ENCODE measurements at regions not wholly inside any gene's neighbourhood (a gene's known extent, or its start where the extent isn't known, plus 50 kb on each side); places are given as distances from the start of the nearest gene placed in this dataset.

DNA sequence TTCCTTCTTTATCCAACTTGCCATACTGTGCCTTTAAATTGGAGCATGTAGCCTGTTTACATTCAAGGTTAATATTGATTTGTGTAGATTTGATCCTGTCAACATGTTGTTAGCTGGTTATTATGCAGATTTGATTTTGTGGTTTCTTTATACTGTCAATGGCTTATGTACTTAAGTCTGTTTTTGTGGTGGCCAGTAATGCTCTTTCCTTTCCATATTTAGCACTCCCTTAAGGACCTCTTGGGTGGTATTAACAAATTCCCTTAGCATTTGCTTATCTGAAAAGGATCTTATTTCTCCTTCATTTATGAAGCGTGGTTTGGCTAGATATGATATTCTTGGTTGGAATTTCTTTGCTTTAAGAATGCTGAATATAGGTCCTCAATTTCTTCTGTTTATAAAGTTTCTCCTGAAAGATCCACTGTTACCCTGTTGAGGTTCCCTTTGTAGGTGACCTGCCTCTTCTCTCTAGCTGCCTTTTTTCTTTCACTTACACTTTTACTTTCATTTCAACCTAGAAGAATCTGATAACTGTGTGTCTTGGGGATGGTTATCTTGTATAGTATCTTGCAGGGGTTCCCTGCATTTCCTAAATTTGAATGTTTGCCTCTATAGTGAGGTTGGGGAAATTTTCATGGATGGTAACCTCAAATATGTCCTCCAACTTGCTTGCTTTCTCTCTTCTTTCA lies 86.9 kb upstream of the NEGR1 start:
- no peak for TF ChIP-seq ZFX (IDR thresholded peaks at IDR 0.05; ENCODE audit: borderline replicate concordance)
- TF ChIP-seq, protein P1, sequence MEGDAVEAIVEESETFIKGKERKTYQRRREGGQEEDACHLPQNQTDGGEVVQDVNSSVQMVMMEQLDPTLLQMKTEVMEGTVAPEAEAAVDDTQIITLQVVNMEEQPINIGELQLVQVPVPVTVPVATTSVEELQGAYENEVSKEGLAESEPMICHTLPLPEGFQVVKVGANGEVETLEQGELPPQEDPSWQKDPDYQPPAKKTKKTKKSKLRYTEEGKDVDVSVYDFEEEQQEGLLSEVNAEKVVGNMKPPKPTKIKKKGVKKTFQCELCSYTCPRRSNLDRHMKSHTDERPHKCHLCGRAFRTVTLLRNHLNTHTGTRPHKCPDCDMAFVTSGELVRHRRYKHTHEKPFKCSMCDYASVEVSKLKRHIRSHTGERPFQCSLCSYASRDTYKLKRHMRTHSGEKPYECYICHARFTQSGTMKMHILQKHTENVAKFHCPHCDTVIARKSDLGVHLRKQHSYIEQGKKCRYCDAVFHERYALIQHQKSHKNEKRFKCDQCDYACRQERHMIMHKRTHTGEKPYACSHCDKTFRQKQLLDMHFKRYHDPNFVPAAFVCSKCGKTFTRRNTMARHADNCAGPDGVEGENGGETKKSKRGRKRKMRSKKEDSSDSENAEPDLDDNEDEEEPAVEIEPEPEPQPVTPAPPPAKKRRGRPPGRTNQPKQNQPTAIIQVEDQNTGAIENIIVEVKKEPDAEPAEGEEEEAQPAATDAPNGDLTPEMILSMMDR (IDR thresholded peaks at IDR 0.05): no peak

DNA sequence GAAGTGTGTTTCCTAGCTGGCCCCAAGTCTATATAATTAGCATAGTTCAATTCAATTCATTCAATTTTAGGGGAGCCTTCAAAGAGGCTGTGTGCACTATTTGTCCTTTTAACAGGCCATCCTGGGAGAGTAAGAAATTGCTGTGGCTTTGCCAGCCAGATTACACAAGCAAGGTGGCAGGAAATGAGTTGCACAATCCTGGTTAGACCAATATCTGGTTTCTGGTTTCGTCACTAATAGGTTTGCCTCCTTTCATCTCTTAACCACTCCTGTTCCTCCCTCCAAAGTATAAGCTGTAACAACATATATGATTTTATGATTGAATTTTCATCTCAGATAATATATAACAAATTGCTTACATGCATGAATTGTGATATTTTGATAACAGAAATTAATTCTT lies 84.1 kb upstream of the NEGR1 start:
- TF ChIP-seq, protein P1 (IDR thresholded peaks at IDR 0.05): no peak
- TF ChIP-seq ZFX (IDR thresholded peaks at IDR 0.05; ENCODE audit: borderline replicate concordance): no peak
- no peak overlapping the region for H3K27ac ChIP-seq

More for the DNA sequence above, 86.9 kb upstream of the NEGR1 start:
- no peak overlapping the region for H3K27ac ChIP-seq

DNA sequence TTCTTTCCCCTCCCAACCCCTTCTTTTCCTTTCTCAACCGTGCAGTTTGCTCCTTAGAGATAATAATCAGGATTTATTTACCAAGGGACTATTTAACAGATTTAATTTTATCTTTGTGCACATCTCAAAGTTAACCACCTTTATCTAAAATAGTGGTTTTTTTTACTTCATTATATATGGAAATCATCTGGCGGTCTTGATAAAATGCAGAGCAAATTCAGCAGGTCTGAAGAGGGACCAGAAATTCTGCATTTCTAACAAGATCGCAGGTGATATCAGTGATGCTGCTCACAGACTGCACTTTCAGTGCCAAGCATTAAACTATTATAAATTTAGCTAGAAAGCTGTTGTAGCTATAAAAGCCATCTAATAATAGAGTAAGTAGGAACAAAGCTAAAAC lies 83.4 kb upstream of the NEGR1 start:
- TF ChIP-seq, protein P1 (IDR thresholded peaks at IDR 0.05): no peak
- TF ChIP-seq ZFX (IDR thresholded peaks at IDR 0.05; ENCODE audit: borderline replicate concordance): no peak
- H3K27ac ChIP-seq: no peak overlapping the region

DNA sequence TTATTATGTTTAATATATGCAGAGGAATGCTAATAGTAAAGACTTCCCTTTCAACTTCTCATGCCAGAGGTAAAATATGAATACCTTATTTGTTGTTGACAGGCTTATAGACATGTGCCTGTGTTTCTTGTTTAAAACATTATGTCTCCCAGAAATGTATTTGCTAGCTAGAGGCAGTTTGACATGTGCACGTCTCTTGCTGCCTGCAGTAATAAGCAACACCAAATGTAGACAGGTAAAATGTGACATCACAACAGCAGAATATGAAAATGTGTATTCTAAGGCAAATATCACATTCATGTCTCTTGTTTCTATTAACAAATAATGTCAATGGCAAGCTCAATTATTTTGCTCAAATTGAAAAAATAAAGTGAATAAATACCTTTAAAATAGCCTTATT lies 80.2 kb upstream of the NEGR1 start:
- no peak overlapping the region for H3K27ac ChIP-seq
- TF ChIP-seq, protein P1 (IDR thresholded peaks at IDR 0.05): no peak
- no peak for TF ChIP-seq ZFX (IDR thresholded peaks at IDR 0.05; ENCODE audit: borderline replicate concordance)

DNA sequence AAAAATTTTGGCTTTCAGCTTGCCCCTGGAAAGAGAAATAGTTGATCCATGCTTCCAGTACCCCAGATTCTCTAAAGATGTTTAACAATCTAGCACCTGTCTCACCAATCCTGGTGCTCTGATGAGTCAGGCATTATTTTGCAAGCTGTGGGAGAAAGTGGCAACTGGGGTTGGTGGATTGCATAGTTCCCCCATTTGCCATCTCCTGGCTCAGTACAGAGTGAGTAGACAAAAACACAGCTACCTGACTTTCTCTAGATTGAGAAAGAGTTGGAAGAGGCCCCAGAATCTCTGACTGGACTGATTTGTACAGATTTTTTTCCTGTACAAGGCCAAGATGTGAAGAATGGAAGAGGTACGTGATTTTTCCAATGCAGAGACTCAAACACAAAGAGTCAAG lies 75.1 kb upstream of the NEGR1 start:
- TF ChIP-seq, protein P1 (IDR thresholded peaks at IDR 0.05): no peak
- TF ChIP-seq ZFX (IDR thresholded peaks at IDR 0.05; ENCODE audit: borderline replicate concordance): no peak
- no peak overlapping the region for H3K27ac ChIP-seq

DNA sequence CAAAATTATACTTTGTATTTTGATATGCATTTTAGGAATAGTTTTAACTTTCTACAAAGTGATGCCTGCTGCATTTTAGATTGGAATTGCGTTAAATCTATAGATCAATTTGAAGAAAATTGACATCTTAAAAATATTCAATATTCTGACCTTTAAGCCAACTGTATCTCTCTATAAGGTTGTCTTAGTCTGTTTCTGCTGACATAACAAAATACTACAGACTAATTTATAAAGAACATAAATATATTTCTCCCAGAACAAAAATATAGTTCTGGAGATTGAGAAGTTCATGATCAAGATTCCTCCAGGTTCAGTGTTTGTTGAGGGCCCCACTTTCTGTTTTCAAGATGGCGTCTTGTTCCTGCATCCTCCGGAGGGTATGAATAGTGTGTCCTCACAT lies 73.6 kb upstream of the NEGR1 start:
- TF ChIP-seq, protein P1 (IDR thresholded peaks at IDR 0.05): no peak
- H3K27ac ChIP-seq: no peak overlapping the region

DNA sequence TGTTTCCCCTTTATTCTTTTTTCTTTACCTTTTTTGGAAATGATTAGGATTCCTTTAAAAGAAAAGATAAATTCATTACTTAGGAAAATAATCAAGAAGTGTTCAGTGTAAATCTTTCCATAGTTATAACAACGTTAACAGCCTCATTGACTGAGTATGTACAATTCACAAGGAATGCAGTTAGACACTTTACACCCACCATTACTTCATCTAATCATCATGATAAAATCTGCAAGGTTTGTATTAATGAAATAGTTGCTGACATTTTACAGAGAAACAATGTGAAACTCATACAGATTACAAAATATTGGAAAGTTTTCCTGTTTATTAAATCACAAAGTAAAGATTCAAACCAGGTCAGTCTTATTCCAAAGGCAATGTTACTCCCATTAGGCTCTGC lies 59.3 kb upstream of the NEGR1 start:
- no peak for TF ChIP-seq ZFX (IDR thresholded peaks at IDR 0.05; ENCODE audit: borderline replicate concordance)
- TF ChIP-seq, protein P1 (IDR thresholded peaks at IDR 0.05): no peak
- H3K27ac ChIP-seq: no peak overlapping the region

All from 22Rv1 (cell line).